ENCODE measurements at regions not wholly inside any gene's neighbourhood (a gene's known extent, or its start where the extent isn't known, plus 50 kb on each side); places are given as distances from the start of the nearest gene placed in this dataset.

GRCh38 chr10:44033008-44033407 is 351.9 kb downstream of the CXCL12 start:
- DNase-seq, result no peak

DNA sequence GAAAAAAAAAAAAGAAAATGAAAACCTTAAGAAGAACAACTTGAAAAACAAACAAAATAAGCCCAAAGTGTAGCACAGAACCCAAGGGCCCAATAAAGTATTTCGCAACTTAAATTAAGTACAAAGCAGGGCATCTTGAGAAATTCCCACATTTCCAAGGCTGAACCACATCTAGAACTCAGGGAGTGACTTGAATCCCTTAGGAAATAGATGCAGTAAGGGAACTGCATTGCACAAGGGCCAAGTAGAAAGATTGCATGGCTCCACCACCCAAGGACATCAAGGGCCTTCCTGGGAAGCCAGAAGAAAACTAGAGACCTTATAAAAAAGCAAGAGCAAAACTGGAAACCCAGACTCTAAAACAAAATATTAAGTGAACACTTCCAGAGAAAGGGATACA is 352.7 kb downstream of the CXCL12 start:
- DNase-seq, result no peak

- no peak for DNase-seq
Measured at GRCh38 chr10:44030738-44031137, 354.2 kb downstream of the CXCL12 start.

DNA sequence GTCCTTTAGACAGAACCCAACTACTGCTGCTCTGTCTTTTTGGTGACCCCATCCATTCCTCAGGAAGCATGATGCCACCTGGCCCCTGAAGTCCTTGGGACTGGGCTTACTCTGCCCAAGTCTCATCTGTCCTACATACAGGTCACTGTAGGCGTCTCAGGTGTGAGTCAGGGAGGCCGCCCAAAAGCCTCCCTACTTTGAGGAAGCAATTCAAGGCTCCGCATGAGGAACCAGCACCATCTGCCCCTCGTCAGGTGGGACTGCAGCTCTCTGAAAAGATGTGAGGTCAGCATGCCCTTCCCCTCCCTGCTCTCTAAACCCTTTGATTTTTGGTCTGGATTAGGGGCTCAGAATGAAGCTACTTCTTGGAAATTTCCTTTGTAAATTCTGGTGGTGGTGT is 354.8 kb downstream of the CXCL12 start:
- DNase-seq, result no peak

GRCh38 chr10:44028384-44029137 is 356.3 kb downstream of the CXCL12 start:
- no peak for DNase-seq

DNA sequence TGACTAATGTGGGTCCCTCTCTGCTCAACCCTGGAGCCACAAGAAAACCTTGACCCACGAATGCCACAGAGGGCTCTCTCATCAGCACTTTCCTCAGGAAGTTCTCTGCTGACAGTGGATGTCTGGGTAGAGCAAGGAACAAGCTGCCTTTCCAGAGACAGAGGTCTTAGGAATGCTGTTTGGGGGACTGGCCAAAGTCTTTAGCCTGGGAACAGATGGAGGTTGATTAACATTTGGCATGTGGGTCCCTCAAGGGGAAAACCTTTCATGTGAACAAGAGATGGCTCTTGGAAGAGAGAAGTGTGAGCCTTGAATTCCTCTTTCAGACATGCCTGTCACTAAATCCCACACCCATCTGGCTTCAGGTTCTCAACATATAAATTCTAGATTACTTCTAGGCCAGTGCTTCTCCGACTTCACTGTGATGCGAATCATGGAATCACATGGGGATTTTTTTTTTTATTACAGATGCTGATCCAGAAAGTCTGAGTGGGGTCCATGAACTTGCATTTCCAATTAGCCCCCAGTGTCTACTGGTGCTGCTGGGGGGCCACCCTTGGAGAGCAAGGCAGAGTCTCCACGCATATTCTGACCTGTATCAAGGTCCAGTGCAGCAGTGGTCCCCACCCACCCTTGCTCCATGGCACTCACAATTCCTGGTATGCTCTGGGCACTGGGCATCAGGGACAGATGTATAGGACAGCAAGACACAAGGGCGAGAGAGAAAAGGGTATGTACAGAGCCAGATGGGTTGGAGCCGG is 360.4 kb downstream of the CXCL12 start:
- DNase-seq, result no peak

DNA sequence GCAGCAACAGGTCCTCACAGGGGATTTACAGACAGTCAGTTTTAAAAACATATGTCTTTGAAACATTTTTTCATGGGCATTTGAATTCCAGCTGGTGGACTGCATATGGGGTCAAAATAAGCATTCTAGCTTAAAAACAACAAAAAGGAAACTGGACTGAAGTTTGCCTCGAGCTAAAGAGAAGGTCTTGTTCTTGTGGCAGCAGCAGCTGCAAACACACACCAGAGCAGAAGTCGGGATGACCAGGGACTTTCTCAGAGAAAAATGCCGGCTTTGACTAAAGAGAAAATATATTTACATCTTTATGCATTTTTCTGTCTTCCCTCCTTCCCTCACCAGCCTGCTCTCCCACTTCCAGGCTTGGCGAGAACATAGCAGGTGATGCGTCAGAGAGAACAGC is 361.4 kb downstream of the CXCL12 start:
- no peak for DNase-seq

- no peak for DNase-seq
Measured at GRCh38 chr10:44022203-44022602, 362.7 kb downstream of the CXCL12 start.

DNA sequence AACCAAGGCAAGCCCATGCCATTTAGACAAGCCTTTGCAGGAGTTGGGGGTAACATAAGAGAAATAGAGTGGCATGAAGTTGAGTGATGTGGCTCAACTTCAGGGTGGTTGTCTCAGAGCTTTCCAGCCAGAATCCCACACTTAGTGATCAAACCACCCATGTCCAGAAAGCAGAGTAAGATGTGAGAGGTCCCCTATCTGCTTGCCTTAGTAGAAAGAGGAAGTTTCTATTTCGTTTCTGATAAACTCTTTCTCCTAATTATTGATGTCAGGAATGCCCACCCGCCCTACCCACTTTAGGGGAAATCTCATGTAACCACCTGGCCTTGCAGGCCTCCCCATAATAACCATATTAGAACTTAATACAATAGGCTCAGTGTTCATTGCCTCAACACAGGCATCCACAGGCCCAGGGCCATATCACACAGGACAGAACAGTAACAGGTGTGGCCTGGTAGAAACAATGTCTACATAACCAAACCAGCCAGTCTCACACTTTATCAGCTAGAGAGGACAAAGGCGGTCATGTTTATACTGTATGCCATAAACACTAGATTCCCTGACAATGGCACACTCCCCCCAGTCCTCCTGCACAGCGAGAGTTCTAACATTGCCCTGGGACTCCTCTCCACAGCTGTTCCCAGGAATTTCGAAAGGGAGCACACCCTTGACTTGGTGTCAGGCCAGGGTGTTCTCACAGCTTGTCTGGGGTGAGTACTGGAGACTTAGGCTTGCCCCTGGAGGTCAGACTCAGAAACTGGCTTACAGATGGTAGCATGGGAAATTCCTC is 364.4 kb downstream of the CXCL12 start:
- DNase-seq, result no peak

DNA sequence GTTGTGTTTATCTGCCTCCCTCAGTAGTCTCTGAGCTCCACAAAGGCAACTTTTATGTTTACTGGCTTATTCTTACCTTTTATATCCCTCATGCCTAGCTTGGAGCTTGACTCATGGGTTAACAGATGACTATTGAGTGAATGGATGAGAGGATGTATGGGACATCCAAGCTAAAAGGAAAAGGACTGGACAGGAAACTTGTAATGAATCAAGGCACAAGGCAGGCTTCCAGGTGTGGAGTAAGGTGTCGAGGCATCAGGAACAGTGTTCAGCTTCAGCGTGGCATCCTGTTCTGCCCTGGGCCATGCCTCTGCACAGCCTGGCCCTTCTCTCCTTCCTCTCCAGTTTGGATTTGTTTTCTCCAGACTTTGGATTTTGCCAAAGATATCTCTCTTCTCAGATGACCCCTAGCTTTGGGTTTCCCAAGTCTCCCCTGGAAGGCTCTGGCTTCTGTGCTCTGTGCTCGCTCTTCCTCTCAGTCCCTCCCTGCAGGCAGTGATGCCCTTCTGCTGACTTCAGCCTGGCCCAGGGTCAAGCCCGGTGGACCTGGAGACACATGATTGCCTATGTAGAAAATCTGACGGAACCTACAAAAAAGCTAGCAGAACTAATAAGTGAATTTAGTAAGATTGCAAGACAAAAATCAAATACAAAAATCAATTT is 367.3 kb downstream of the CXCL12 start:
- no peak for DNase-seq

DNA sequence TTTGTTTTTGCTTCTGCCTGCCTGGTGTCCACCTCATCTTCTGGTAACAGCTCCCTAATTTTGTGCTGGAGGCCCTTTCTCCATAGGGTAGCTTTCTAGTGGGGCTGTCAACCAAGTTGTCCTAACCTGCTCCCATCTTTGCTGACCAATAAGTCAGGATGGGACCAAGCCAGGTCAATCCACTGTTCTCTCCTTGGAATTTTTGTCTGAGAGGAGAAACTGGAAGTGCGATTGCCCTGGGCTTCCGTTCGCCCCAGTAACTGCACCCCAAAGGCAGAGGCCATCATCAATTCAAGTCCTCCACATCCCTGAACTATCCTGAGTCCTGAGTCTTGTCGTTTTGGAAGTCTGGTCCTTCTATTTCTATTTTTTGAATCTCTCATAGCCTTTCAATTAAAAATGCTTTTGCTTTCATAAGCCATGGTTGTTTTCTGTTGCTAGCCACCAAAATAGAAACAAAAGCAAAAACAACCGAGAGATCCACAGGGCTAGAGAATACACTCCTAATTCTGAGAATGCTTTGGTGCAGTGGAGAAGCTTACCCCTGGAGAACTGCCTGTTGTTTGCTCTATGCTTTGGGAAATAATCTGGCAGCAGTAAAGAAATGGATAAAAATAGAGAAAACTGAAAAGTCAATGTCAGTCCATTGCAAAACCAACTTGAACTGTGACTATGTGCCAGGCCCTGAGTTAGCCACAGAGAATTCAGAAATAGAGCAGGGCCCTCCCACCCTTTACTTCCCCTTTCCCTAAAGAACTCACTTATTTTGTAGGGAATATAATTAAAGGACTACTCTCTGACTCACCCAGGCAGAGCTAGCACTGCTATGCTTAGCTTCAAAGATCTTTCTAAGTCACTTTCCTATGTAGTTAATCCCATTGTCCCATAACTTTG is 368.1 kb downstream of the CXCL12 start:
- DNase-seq, result no peak

DNA sequence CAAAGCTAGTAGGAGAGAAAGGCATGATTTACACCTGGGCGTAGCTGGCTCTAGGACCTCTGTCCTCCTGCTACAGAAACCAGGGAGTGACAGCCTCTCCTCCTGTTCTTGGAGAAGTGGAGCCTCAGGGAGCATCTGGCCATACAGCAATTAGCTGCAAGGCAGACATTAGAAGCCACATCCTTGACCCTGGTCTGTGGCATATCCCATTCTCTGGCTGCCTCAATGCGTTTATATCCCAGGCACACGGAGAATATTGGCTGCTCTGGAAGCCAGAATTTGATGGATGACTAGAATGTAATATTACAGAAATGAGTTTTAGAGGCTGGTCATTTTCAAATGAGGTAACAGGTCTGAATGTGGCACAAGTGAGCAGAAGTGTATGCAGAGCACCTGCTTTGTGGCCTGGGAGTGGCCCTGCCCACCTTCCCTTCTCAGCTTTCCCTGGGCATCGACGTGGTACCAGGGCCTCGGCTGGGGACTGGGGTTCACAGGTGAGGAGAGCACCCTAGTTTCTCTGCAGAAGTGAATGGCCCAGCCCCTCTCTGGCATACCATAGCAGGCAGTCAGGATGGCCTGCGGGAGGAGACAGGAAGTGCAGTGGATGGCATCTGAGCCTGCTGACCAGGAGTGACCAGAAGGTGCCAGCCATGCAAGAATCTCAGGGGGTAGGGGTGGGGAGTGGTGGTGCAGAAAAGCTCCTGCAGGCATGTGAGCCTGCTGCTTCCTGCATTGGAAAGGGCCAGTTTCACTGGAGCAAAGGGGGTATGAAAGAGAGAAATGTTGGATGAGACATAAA is 367.2 kb upstream of the ZNF32 start:
- DNase-seq, result no peak

DNA sequence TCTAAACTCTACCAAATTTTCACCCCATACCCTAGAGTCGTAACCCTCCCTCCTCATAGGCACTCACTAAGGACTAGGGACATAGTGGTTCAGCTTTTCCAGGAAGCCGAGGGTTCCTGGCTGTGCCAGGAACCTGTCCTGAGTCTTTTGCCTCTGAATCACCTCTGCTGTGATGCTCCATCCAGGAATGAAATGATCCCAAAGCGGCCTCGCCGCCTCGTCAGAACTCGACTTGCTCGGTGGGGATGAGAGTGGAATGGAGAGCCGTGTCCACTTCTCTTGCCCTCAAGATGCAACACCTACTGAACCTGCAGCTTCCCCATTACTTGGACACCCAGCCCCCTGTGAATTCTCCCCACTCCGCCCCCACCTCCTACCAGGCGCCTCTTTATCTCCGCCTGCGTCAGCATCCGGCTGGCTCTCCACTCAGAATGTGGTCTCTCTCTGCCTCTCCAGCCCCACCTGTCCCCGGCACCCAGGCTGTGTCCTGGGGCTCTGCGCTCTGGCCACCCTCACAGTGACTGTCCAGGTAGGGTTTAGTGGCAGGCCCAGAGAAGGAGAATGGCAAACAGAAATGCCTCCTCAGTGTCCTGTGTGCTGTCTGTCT is 366.1 kb upstream of the ZNF32 start:
- no peak for DNase-seq

DNA sequence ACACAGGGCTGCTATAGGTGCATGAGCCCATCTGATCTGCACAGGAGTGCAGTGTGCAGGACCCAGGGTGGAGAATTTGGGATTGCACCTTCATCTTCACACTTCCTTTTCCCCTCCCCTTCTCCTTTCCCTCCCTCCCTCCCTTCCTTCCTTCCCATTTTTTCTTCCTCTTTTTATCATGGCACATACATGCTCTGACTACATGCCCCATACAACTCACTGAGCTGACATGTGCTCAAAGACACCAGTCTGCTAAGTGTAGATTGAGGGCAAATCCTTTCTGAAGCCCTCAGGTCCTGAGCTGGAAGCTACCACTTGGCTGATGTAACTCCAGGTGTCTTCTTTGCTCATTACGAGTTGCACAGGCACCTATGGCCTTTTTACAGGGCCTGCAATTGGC is 365.3 kb upstream of the ZNF32 start:
- no peak for DNase-seq

GRCh38 chr10:44012921-44013320 is 364.2 kb upstream of the ZNF32 start:
- no peak for DNase-seq

GRCh38 chr10:44011603-44011981 is 362.9 kb upstream of the ZNF32 start:
- peak in 1 of 51 donors; percentile 15 for DNase-seq

DNA sequence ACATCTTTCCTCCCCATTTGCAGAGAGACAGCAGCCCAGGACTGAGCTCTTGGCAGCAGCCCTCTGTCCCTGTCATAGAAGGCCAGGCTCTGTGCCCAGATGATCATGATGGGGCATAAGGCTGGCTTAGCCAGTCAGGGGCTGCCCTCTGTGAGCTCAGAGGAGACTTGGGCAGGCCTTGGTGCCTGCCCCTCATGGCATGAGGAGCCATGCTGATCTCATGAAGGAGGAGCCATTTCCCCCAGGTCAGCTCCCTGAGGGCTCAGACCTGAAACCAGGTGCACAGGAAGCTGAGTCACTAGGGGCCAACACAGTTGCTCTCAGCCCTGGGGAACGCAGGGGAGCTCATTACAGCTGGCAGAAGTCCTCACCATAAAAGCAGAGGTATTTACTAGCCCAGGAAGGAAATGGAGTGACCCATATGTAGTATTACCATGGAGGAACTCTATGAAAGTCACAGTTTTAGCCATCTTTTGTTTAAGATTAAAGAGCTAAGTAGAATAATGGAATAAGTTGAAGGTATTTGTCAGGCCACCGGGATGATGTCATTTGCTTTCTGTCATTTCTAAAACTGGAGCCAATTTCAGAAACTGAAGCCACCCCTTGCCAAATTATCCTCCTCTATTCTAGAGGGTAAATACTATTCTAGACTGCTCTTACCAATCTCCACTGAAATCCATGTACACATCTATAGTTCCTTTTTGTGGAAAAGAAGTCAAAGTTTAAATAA is 362.4 kb upstream of the ZNF32 start:
- no peak for DNase-seq

DNA sequence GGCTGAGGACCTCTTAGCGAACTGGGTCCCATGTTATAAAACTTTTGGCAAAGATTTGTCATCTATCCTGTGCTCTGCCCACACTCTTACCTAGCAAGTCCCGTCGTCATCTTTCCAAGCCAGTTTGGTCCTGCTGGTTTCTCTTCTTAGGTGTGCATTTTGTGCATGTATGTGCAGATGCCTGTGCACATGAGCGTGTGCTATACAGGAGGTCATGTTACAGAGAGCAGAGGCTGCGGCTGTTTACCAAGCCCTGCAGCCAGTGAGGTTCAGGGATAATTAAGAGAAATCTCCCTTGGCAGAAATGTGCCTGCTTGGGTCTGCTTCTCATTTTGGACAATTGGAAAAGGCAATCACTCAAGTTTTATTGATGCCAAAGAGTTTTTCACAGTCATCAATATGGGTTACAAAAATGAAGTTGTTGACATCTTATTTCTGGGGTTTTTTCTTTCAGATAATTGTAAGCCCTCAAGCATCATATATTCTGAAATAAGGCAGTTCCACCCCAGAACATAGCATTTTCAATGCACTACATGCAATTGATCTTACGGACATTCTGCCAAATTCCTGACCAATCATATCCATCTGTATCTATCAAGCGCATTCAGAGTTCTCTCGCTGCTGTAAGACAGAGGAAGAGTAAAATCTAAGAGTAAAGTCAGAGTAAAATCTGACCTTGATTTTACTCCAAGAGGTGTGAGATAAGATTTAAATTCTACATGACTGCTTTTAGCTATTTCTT is 361.4 kb upstream of the ZNF32 start:
- DNase-seq, result no peak

All from hypothalamus (tissue), 51 donors.